ENCODE measurements at regions not wholly inside any gene's neighbourhood (a gene's known extent, or its start where the extent isn't known, plus 50 kb on each side); places are given as distances from the start of the nearest gene placed in this dataset.

DNA sequence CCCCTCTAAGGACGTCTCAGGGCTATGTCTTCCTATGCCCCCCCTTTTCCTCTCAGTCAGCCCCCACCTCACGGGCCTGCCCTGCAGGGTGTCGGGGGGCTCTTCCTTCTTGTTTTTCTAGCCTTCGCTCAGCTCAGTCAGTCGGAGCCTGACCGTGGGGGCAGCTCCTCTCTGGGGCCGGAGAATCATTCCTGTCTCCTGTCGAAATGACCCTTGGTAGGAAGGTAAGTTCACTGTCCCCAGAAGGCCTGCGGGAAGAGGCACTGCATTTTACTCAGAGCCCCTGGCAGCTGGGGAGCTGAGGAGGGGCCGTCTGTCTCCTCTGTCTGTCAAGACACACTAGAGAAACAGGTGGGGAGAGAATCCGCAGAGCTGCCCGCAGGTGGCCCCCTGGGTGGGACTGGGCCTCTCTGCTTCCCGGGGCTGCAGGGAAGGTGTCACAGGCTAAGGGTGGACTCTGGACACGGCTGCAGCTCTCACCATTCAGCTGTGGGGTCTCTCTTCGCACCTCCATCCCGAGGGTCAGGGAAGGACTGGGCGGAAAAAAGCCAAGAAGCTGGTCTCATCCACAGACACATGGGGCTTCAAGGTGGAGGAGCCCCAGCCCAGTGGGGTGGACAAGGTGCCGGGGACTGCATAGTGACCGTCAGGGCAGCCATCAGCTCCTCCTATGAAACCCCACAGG, 112.8 kb upstream of the TNRC6C start:
- Histone ChIP-seq H3K9me3 (ENCODE audit: insufficient read depth, low read length) (no peaks in the 10 kb centered on the region), H3K36me3 (ENCODE audit: low read length) (no peaks in the 10 kb centered on the region), H3K79me2 (ENCODE audit: insufficient read depth, low read length) (no peaks in the 10 kb centered on the region), H3K9me2 (replicated peaks; ENCODE audit: insufficient read depth, low read length) (no peaks in the 10 kb centered on the region), H3K27me3 (ENCODE audit: low read length) (no peaks in the 10 kb centered on the region), H3K27ac (ENCODE audit: low read depth, low read length) (no peak overlapping the region), H3K4me3 (ENCODE audit: insufficient read depth, low read length, poor library complexity, severe bottlenecking) (no peak overlapping the region), H3K9ac (ENCODE audit: low read length) (no peak overlapping the region), H3K4me2 (ENCODE audit: low read depth, low read length, poor library complexity, severe bottlenecking) (no peak overlapping the region), H3F3A (ENCODE audit: insufficient read depth) (no peaks in the 10 kb centered on the region), H2AFZ (ENCODE audit: low read depth, low read length, severe bottlenecking) (no peak overlapping the region), H4K20me1 (ENCODE audit: low read depth, low read length) (no peaks in the 10 kb centered on the region)
- TF ChIP-seq, protein P1, sequence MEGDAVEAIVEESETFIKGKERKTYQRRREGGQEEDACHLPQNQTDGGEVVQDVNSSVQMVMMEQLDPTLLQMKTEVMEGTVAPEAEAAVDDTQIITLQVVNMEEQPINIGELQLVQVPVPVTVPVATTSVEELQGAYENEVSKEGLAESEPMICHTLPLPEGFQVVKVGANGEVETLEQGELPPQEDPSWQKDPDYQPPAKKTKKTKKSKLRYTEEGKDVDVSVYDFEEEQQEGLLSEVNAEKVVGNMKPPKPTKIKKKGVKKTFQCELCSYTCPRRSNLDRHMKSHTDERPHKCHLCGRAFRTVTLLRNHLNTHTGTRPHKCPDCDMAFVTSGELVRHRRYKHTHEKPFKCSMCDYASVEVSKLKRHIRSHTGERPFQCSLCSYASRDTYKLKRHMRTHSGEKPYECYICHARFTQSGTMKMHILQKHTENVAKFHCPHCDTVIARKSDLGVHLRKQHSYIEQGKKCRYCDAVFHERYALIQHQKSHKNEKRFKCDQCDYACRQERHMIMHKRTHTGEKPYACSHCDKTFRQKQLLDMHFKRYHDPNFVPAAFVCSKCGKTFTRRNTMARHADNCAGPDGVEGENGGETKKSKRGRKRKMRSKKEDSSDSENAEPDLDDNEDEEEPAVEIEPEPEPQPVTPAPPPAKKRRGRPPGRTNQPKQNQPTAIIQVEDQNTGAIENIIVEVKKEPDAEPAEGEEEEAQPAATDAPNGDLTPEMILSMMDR (IDR thresholded peaks at IDR 0.05; ENCODE audit: insufficient read depth, low read length, poor library complexity, severe bottlenecking), result no peak
- TF ChIP-seq EZH2phosphoT487 (conservative IDR thresholded peaks at IDR 0.05; ENCODE audit: low read length), result no peak

DNA sequence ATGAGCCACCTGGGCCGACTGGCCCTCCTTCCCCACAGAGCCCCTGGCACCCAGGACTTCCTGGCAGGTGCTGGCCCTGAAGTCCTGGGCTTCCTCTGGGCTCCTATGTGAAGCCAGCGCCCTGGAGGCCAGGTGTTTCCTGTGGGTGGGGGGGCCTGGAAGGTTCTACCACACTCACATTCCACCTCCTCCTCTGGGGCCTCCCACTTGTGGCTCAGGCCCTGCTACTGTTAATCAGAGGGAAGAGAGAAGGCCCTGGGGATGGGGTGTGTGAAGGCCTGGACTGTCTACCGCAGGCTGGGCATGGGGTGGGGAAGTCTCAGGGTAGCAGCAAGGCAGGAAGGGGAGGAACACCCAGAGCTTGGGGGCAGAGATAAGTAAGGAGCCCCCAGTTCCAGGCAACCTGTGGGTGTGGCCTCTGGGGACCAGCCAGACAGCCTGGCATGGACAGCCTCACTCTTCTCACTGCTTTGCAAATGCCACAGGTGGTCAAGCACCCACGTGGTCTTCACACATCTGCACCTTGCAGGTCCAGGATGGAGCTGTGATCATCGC, 111.9 kb upstream of the TNRC6C start:
- no peaks in the 10 kb centered on the region for H3K27me3 ChIP-seq (ENCODE audit: low read length)
- H3K4me2 ChIP-seq (ENCODE audit: low read depth, low read length, poor library complexity, severe bottlenecking), result no peak overlapping the region
- no peak overlapping the region for H3K27ac ChIP-seq (ENCODE audit: low read depth, low read length)
- no peaks in the 10 kb centered on the region for H3K36me3 ChIP-seq (ENCODE audit: low read length)
- H4K20me1 ChIP-seq (ENCODE audit: low read depth, low read length), result no peaks in the 10 kb centered on the region
- no peaks in the 10 kb centered on the region for H3K79me2 ChIP-seq (ENCODE audit: insufficient read depth, low read length)
- H3K9me3 ChIP-seq (ENCODE audit: insufficient read depth, low read length), result no peaks in the 10 kb centered on the region
- H2AFZ ChIP-seq (ENCODE audit: low read depth, low read length, severe bottlenecking), result no peak overlapping the region
- TF ChIP-seq, protein P1 (IDR thresholded peaks at IDR 0.05; ENCODE audit: insufficient read depth, low read length, poor library complexity, severe bottlenecking), result no peak
- TF ChIP-seq EZH2phosphoT487 (conservative IDR thresholded peaks at IDR 0.05; ENCODE audit: low read length), result no peak
- no peak overlapping the region for H3K4me3 ChIP-seq (ENCODE audit: insufficient read depth, low read length, poor library complexity, severe bottlenecking)
- no peaks in the 10 kb centered on the region for H3F3A ChIP-seq (ENCODE audit: insufficient read depth)
- no peak overlapping the region for H3K9ac ChIP-seq (ENCODE audit: low read length)
- H3K9me2 ChIP-seq (replicated peaks; ENCODE audit: insufficient read depth, low read length), result no peaks in the 10 kb centered on the region

DNA sequence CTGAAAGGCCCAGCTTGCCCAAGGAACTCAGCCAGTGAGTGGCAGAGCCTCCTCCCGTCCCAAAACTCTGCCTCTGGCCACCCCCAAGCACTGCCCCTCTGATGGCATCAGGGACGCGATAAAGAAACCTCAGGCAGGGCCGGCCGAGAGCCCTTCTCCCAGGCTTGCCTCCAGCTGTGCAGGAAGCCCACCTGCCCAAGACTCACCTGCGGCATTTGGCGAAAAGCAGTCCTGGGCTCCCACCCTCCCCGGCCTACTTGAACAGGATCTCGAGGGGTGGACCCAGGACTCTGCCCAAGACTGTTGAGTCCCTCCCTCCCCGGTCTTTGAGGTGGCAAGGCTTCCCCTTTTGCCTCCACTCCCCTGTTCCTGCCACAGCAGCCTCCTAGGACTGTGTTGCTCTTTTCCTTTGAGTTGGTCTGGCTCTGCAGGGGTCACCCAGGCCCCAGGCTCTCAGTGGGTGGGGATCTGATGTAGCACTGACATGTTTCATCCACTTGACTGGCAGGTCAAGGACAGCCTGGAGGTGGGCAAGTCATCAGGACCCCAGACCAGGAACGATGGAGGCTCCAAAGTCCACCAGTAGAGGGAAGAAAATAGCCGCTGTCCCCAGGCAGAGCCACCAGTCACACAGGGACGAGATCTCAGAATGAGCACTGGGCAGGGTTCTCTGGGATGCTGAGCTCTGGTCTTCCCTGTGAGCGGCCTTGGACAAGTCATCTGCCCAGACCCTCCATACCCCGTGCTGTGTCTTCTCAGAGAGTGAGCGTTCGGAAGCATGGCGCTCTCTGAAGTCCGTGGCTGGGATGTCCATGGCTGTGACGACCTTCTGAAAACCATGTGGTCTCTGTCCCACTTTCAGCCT, 111.0 kb upstream of the TNRC6C start:
- H3K9me3 ChIP-seq (ENCODE audit: insufficient read depth, low read length), result no peaks in the 10 kb centered on the region
- no peaks in the 10 kb centered on the region for H3K36me3 ChIP-seq (ENCODE audit: low read length)
- no peaks in the 10 kb centered on the region for H3K27me3 ChIP-seq (ENCODE audit: low read length)
- H3K79me2 ChIP-seq (ENCODE audit: insufficient read depth, low read length), result no peaks in the 10 kb centered on the region
- no peaks in the 10 kb centered on the region for H3K9me2 ChIP-seq (replicated peaks; ENCODE audit: insufficient read depth, low read length)
- H3F3A ChIP-seq (ENCODE audit: insufficient read depth), result no peaks in the 10 kb centered on the region
- TF ChIP-seq, protein P1 (IDR thresholded peaks at IDR 0.05; ENCODE audit: insufficient read depth, low read length, poor library complexity, severe bottlenecking), result no peak
- TF ChIP-seq EZH2phosphoT487 (conservative IDR thresholded peaks at IDR 0.05; ENCODE audit: low read length), result no peak
- no peak overlapping the region for H3K4me3 ChIP-seq (ENCODE audit: insufficient read depth, low read length, poor library complexity, severe bottlenecking)
- no peak overlapping the region for H3K27ac ChIP-seq (ENCODE audit: low read depth, low read length)
- H2AFZ ChIP-seq (ENCODE audit: low read depth, low read length, severe bottlenecking), result no peak overlapping the region
- no peak overlapping the region for H3K9ac ChIP-seq (ENCODE audit: low read length)
- H3K4me2 ChIP-seq (ENCODE audit: low read depth, low read length, poor library complexity, severe bottlenecking), result no peak overlapping the region
- H4K20me1 ChIP-seq (ENCODE audit: low read depth, low read length), result no peaks in the 10 kb centered on the region
